ENCODE measurements at regions not wholly inside any gene's neighbourhood (a gene's known extent, or its start where the extent isn't known, plus 50 kb on each side); places are given as distances from the start of the nearest gene placed in this dataset.
"Not testable (repeated sequence)": the region's sequence is repeated elsewhere in the genome, so short reads cannot be mapped to it uniquely, and the experiment has no call there.

GRCh38 chr2:18311420-18312195, 248.8 kb downstream of the RDH14 start:
- DNase-seq (ENCODE audit: low spot score) = peak; percentile 24

DNA sequence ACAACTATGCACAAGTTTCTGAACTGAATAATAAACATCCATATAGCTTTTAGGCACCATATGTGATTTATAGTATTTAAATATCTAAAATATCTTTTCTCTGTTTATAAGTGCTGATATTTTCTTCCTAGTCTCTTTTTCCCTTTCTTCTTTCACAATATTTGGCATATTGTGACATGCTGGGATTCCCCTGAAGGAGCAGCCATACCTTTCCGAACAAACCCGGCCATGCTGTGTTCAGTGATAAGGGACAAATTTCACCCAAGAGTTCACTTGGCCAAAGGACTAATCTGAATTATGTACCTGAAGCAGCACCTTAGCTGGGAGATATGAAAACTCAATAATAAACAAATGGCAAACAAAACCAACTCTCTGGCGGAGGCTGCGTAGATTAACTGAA, 250.8 kb downstream of the RDH14 start:
- no peak for DNase-seq (ENCODE audit: low spot score)

DNA sequence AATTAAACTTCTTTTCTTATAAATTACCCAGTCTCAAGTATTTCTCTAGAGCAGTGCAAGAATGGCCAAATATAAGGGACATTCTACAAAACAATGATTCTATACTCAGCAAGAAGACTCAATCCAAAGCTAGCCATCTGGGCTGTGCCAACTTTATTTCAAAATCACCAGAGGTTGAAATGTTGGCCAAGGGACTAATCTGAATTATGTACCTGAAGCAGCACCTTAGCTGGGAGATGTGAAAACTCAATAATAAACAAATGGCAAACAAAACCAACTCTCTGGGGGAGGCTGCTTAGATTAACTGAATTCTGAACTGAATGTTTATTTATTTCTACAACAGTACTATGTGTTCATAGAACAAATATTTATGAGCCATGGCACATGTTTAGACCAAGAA, 251.3 kb downstream of the RDH14 start:
- DNase-seq (ENCODE audit: low spot score) = no peak

DNA sequence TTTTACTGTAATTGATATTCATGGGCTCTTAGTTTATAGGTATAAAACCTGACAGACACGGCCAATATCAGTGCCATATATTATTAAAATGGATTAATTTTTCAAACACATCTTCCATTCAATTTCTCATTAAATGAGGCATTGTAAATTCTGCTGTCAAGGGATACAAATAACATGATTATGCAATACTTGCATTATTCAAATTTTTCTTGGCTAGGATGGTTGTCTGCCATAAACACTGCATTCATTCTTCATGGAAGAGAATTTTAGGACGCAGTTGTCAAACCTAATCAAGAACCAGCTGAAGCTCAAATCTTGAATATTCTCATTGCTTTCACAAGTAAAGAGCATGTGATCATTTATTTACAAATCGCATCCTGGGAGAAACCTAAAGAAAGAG, 255.6 kb downstream of the RDH14 start:
- DNase-seq (ENCODE audit: low spot score) = no peak

DNA sequence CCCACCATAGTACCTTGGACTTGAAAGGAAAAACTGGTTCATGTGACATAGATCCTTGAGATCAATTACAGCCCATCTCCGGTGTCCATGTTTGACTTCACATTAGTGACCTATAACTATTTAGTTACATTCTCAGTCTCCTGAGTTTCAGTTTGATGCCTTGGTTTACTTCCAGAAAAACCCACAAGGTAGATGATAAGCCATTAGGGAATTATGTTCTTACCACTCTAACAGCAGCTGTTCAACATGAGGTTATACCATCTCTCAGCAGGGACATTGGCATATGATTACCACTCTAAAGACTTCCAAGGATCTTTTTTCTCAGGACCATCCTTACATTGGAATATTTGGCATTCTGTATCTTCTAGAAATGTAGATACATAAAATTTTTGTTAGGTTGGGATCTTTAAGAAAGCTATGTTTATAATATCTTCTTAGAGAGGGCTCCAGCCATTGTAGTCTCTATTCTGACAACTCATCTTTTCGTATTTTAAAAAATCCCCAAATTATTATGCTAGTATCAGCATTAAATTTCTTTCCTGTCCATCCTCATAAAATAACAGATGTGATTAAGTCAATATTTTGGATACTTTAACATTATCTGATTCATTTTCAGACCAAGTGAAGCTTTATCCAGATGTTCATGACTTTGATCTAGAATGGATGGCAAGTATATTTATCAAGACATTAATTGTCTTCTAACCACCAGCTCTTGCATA, 258.9 kb downstream of the RDH14 start:
- no peak for DNase-seq (ENCODE audit: low spot score)

DNA sequence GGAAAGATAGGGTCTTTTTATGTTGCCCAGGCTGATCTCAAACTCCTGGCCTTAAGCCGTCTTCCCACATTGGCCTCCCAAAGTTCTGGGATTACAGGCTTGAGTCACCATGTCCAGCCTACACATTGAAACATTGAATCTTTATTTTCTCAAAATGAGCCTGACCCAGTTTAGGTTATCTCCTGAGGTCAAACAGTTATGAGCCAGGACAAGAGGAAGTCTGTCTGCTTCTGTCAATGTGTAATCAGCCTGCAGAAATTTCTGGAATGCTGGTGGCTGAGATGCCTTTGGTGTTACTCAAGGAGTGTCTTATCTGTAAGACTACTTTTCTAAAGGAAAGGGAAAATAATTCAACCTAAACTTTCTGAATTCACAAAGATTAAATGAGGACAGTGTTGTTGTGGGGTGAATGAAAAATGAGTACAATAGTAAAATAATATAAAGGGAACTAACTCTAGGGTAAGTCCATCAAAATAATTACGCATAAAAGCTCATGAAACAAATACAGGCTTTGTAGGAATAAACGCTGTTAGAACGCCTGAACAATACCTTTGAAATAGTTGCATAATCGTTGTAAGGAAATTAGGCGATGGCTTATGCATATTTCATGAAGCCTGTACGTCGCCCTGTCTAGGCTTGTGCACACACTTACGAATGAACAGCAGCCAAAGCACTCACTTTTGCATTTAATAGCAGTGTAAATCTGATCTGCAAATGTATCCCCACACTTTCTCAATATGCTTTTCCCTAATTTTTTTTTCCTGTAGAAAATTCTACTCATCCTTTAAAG, 260.8 kb downstream of the RDH14 start:
- no peak for DNase-seq (ENCODE audit: low spot score)

DNA sequence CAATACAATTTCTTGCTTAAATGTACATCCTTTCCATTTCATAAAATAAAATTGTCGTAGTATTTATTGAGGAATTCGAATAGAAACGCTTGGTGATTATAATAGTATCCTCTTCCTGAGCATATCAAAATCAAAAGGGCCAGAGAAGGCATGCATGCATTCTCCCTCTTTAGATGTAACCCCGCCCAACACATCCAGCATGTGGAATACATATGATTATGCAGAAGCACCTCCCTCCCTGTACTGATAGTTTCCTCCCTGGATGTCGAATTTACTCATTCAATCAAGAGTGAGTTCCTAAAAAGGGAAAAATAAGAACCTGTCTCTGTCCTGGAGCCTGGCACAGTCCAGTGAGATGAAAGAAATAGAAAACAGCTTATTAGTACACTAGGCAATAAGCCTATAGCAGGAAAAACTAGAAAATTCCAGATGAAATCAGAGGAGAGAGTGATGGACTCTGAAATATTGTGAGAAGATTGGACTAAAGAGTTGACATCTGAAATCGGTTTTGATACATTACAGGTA, 262.9 kb downstream of the RDH14 start:
- no peak for DNase-seq (ENCODE audit: low spot score)

GRCh38 chr2:18290386-18290785, 270.1 kb downstream of the RDH14 start:
- DNase-seq (ENCODE audit: low spot score) = no peak

DNA sequence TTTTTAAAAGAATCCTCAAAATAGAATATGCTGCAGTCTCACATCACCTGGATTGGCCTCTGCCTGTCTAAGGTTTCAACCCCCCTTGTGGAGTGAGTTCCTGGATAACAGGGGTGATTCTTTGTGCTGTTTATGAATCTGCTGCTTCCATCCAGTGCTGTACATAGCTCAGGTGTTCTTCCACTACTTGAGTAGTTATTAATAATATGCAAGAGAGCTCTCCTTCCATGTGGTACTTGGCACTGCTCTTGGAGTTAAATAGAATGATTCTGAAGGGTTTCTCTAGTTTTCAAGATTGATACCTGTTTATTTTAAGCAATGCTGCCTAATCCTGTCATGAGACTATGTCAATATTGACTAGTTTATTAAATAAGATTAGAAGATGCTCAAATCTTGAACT, 273.6 kb downstream of the RDH14 start:
- DNase-seq (ENCODE audit: low spot score) = no peak

GRCh38 chr2:18284331-18284730, 276.1 kb downstream of the RDH14 start:
- DNase-seq (ENCODE audit: low spot score) = no peak

DNA sequence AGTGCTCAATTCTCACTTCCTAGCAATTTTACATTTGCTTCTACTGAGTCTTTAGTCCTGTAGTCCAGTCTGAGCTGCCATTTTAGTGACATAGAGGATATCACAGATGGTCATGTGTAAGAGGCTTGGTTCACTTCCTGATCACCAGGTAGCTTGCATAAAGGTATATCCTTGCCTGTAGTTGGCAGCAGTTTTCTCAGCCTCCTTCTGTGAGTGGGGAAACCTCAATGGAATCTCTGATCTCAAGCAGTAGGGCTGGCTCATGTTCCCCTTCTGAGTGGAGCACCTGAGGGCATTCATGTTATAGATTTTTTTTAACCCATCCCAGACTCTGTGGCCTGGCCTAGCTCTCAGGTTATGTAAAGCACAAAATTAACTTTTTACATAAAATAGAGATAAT, 278.4 kb downstream of the RDH14 start:
- DNase-seq (ENCODE audit: low spot score) = no peak

DNA sequence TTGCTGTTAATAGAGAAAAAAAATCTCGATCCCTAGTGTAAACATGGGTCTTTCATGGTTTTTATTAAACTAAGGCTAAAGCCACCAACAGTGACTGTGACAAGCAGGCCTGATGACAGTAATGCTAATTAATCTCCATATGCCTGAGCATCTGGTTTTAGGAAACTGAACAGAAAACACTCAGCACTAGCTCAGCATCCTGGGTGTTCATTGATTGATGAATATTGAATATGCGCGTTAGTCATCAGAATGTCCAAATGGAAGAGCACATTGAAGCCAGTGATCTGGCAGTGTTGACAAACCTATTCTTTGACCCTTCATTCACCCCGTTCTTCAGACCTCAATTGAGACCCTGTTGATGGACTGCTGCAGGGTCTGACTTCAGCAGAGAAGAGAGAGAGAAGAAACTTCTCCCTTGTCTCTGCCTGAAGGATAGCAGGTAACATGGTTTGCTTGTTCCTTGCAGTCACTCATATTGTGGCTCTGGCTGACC, 283.8 kb downstream of the RDH14 start:
- DNase-seq (ENCODE audit: low spot score) = no peak

DNA sequence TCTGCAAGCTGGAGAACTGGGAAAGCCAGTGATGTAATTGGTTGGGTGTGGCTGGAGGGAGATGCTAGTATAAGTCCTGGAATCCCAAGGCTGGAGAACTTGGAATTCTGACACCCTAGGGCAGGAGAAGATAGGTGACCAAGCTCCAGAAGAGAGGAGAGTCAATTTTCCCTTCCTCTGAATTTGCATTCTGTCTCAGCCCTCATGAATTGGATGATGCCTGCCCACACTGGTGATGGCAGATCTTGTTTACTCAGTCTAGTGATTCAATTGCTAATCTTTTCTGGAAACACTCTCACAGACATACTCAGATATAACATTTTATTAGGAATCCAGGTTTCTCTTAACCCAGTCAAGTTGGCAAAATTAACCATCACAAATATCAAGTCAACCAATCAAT, 287.2 kb downstream of the RDH14 start:
- DNase-seq (ENCODE audit: low spot score) = no peak

- no peak for DNase-seq (ENCODE audit: low spot score)
These were observed 288.3 kb downstream of the RDH14 start for GRCh38 chr2:18272148-18272494.

DNA sequence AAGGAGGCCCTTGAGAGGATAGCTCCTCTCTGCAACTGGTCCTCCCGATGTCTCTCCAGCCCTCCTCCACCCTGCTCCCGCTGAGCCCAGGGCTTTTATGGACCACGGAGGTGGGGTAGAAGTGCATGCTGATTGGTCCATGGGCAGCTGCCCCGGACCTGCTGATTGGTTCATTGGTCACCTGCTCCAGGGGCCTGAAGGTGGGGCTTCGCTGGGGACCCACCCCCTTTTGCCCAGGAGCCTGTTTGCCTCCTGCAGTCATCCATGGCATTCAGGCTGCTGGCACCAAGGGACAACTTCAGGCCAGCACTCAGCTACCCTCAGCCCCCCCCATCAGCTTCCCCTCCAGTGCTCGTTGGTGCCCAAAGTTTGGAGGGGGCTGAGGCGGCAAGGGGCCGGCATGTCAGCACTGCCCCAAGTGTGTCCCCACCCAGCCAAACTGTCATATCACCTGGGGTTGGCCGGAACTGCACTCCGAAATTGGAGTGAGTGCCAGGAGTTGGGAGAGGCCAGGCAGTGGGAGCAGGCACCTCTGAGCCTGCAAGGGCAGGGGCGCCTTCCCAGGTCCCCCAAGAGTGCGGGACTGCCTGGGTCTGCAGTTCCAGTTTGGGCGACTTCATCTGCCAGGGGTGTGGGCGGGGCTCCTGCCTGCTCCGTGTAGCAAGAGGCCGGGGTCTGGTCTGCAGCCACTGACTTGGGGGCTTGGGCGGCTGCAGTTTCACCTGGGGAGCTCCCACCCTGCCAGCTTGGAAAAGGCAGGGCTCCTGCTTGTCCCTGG, 288.9 kb downstream of the RDH14 start:
- DNase-seq (ENCODE audit: low spot score) = no peak

- no peak for DNase-seq (ENCODE audit: low spot score)
These were observed 292.1 kb downstream of the RDH14 start for GRCh38 chr2:18268400-18268799.

GRCh38 chr2:18267501-18267900, 293.0 kb downstream of the RDH14 start:
- DNase-seq (ENCODE audit: low spot score) = no peak

DNA sequence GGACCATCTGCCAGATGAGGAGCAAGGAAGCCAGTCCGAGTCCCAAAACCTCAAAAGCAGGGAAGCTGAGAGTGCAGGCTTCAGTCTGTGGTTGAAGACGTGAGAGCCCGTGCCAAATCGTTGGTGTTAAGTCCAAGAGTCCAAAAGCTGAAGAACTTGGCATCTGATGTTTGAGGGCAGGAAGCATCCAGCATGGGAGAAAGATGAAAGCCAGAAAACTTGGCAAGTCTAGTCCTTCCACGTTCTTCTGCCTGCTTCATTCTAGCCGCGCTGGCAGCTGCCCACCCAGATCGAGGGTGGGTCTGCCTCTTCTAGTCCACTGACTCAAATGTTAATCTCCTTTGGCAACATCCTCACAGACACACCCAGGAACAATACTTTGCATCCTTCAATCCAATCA, 293.8 kb downstream of the RDH14 start:
- DNase-seq (ENCODE audit: low spot score) = not testable (repeated sequence)

GRCh38 chr2:18265614-18266586, 294.6 kb downstream of the RDH14 start:
- DNase-seq (ENCODE audit: low spot score) = peak; percentile 11

- DNase-seq (ENCODE audit: low spot score) = no peak
These were observed 297.9 kb downstream of the RDH14 start for GRCh38 chr2:18262601-18263000.
